ENCODE measurements at regions not wholly inside any gene's neighbourhood (a gene's known extent, or its start where the extent isn't known, plus 50 kb on each side); places are given as distances from the start of the nearest gene placed in this dataset.

DNA sequence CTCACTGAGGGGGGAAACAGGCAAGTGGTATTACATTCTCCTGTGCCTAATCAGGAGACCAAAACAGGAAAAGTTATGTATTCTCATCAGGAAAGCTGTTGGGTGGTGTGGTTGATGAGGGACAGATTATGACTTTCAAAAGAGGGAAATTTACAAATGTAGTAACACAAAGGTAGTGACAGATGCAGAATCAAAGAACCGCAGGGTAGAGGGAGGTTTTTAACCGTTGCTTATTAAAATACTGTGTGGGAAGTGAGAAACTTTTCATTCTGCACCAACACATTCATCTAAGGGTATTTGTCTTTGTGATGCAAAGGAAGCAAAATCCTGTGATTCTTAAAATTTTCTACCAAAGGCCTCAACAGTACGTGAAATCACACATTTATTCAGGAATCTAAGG is 288.2 kb upstream of the MAN1A1 start:
- TF ChIP-seq, protein P1, sequence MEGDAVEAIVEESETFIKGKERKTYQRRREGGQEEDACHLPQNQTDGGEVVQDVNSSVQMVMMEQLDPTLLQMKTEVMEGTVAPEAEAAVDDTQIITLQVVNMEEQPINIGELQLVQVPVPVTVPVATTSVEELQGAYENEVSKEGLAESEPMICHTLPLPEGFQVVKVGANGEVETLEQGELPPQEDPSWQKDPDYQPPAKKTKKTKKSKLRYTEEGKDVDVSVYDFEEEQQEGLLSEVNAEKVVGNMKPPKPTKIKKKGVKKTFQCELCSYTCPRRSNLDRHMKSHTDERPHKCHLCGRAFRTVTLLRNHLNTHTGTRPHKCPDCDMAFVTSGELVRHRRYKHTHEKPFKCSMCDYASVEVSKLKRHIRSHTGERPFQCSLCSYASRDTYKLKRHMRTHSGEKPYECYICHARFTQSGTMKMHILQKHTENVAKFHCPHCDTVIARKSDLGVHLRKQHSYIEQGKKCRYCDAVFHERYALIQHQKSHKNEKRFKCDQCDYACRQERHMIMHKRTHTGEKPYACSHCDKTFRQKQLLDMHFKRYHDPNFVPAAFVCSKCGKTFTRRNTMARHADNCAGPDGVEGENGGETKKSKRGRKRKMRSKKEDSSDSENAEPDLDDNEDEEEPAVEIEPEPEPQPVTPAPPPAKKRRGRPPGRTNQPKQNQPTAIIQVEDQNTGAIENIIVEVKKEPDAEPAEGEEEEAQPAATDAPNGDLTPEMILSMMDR (IDR thresholded peaks at IDR 0.05), result no peak

DNA sequence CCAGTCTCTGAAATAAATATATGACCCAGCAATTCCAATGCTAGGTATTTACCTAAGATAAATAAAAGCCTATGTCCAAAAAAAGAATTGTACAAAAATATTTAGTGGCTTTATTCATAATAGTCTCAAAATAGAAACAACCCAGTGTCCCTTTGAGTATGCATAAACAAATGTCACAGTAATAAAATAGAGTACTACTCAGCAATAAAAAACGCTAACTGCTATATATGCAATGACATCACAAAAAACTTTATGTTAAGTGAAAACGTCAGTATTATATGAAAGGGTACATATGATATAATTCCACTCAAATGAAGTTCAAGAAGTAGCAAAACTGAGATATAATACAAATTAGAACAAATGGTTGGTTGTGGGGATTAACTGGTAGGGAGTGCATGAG is 286.5 kb upstream of the MAN1A1 start:
- no peak for DNase-seq (ENCODE audit: low spot score in 2 of 2)
- H3K4me3 ChIP-seq, result no peak overlapping the region
- no peaks in the 10 kb centered on the region for H3K4me1 ChIP-seq
- no peaks in the 10 kb centered on the region for H3K36me3 ChIP-seq
- peaks cover 0 to 1% of the 10 kb centered on the region in 2 donors for H3K9me3 ChIP-seq
- H3K27ac ChIP-seq, result no peak overlapping the region
- no peaks in the 10 kb centered on the region for H3K27me3 ChIP-seq
- intact Hi-C loops (cut with DNase I), result no loop called here
- TF ChIP-seq, protein P1 (IDR thresholded peaks at IDR 0.05), result no peak

More for the DNA sequence above, 288.2 kb upstream of the MAN1A1 start:
- Histone ChIP-seq H3K9me3 (no peaks in the 10 kb centered on the region), H3K36me3 (no peaks in the 10 kb centered on the region), H3K27me3 (no peaks in the 10 kb centered on the region), H3K27ac (no peak overlapping the region), H3K4me3 (no peak overlapping the region), H3K4me1 (no peaks in the 10 kb centered on the region)
- intact Hi-C loops (cut with DNase I), result no loop called here
- DNase-seq (ENCODE audit: low spot score in 2 of 2), result no peak

DNA sequence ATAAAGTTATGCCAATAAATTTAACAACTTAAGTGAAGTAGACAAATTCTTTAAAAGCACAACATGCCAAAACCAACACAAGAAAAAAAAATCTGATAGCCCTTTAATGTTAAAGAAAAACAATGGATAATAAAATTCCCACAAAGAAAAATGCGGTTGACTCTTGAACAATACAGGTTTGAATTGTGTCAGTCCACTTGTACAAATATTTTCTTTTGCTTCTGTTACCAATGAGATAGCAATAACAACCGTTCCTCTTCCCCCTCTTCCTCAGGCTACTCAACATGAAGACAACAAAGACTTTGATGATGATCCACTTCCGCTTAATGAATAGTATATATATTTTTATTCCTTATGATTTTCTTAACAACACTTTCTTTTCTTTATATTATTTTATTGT is 283.9 kb upstream of the MAN1A1 start:
- no peak overlapping the region for H3K27ac ChIP-seq
- peaks cover 0 to 6% of the 10 kb centered on the region in 2 donors for H3K9me3 ChIP-seq
- intact Hi-C loops (cut with DNase I), result no loop called here
- TF ChIP-seq, protein P1 (IDR thresholded peaks at IDR 0.05), result no peak
- H3K36me3 ChIP-seq, result no peaks in the 10 kb centered on the region
- no peak for DNase-seq (ENCODE audit: low spot score in 2 of 2)
- H3K27me3 ChIP-seq, result no peaks in the 10 kb centered on the region
- H3K4me3 ChIP-seq, result no peak overlapping the region
- H3K4me1 ChIP-seq, result no peaks in the 10 kb centered on the region

DNA sequence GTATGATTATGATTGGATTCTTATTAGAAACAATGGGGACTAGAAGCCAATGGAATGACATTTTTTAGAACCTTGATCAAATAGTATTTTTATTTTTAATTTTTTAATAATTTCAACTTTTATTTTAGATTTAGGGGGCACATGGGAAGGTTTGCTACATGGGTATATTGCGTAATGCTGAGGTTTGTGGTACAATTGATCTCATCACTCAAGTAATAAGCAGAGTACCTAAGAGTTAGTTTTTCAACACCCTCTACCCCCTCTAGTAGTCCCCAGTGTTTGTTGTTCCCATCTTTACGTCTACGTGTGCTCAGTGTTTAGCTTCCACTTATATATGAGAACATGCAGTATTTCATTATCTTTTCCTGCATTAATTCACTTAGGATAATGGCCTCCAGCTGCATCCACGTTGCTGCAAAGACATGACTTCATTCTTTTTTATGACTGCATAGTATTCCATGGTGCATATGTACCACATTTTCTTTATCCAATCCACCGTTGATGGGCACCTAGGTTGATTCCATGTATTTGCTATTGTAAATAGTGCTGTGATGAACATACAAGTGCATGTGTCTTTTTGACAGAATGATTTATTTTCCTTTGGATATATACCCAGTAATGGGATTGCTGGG is 281.1 kb upstream of the MAN1A1 start:
- intact Hi-C loops (cut with DNase I), result no loop called here
- Histone ChIP-seq H3K4me3 (no peak overlapping the region), H3K27ac (no peak overlapping the region), H3K9me3 (peaks cover 0 to 6% of the 10 kb centered on the region in 2 donors), H3K4me1 (no peaks in the 10 kb centered on the region), H3K27me3 (no peaks in the 10 kb centered on the region), H3K36me3 (no peaks in the 10 kb centered on the region)
- no peak for DNase-seq (ENCODE audit: low spot score in 2 of 2)
- TF ChIP-seq, protein P1 (IDR thresholded peaks at IDR 0.05), result no peak

DNA sequence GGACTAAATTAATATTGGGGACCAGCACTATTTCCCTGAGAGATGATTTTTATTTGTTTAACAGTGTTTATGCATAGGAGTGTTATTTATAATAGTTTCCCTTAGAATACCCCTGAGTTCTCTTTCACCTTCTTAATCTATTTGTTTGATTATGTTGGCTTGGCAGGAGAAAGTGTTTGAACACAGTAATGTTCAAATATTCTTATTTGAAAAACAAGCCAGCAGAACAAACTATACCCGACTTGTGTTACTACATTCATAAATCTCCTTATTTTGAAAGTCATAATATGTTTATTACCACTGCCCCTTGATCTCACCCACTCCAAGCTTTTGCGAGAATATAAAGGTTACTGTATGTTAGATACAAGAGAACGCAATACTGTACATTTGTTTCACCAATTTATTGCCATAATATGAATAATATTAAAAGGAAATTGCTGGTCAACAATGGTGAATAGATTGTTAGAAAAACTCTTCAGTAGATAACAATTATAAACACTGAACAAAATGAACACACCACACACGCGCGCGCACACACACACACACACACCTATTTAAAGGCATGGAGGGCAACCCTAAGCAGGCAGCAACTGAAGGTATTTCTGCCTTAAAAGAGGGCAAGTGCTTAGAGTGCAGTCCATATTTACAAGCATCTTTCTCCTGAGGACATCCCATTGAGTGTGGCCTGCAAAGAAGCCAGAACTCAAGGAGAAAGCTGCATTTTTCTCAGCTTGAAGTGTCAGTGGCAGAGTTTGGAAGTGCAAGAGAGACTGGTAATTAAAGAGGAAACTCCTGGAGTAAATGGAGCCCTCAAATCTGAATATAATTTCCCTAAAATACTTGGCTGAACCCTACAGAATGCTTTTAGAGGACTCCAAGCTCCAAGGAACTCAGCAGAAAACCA is 279.4 kb upstream of the MAN1A1 start:
- Histone ChIP-seq H3K27me3 (no peaks in the 10 kb centered on the region), H3K4me3 (no peak overlapping the region), H3K36me3 (no peaks in the 10 kb centered on the region), H3K4me1 (no peaks in the 10 kb centered on the region), H3K9me3 (peaks cover 0 to 6% of the 10 kb centered on the region in 2 donors), H3K27ac (no peak overlapping the region)
- TF ChIP-seq, protein P1 (IDR thresholded peaks at IDR 0.05), result no peak
- intact Hi-C loops (cut with DNase I), result no loop called here
- no peak for DNase-seq (ENCODE audit: low spot score in 2 of 2)

Data from ascending aorta (tissue), 2 donors.